ENCODE measurements at regions not wholly inside any gene's neighbourhood (a gene's known extent, or its start where the extent isn't known, plus 50 kb on each side); places are given as distances from the start of the nearest gene placed in this dataset.
A peak's percentile ranks its signal among the peaks of the same experiment; 100 is the strongest.
"Not testable (repeated sequence)": the region's sequence is repeated elsewhere in the genome, so short reads cannot be mapped to it uniquely, and the experiment has no call there.

- not testable (repeated sequence) for DNase-seq
Measured at GRCh38 chr17:30625380-30625779, 148.2 kb downstream of the GOSR1 start.

GRCh38 chr17:30624180-30624579 is 147.0 kb downstream of the GOSR1 start:
- not testable (repeated sequence) for DNase-seq

GRCh38 chr17:30609682-30610081 is 132.5 kb downstream of the GOSR1 start:
- not testable (repeated sequence) for DNase-seq

- DNase-seq, result no peak
Measured at GRCh38 chr17:30605523-30605922, 128.3 kb downstream of the GOSR1 start.

- no peak for DNase-seq
Measured at GRCh38 chr17:30605027-30605426, 127.8 kb downstream of the GOSR1 start.

- not testable (repeated sequence) for DNase-seq
Measured at GRCh38 chr17:30602396-30602795, 125.2 kb downstream of the GOSR1 start.

- not testable (repeated sequence) for DNase-seq
Measured at GRCh38 chr17:30601984-30602383, 124.8 kb downstream of the GOSR1 start.

- peak; percentile 20 for DNase-seq
Measured at GRCh38 chr17:30600830-30601494, 123.8 kb downstream of the GOSR1 start.

GRCh38 chr17:30600060-30600829 is 123.0 kb downstream of the GOSR1 start:
- DNase-seq, result peak; percentile 85

GRCh38 chr17:30599428-30600059 is 122.3 kb downstream of the GOSR1 start:
- no peak for DNase-seq

- DNase-seq, result no peak
Measured at GRCh38 chr17:30597776-30598288, 120.6 kb downstream of the GOSR1 start.

- not testable (repeated sequence) for DNase-seq
Measured at GRCh38 chr17:30596948-30597775, 120.0 kb downstream of the GOSR1 start.

GRCh38 chr17:30594953-30595371 is 117.8 kb downstream of the GOSR1 start:
- not testable (repeated sequence) for DNase-seq

GRCh38 chr17:30594223-30594952 is 117.2 kb downstream of the GOSR1 start:
- no peak for DNase-seq

- DNase-seq, result no peak
Measured at GRCh38 chr17:30590081-30590733, 113.0 kb downstream of the GOSR1 start.

- DNase-seq, result no peak
Measured at GRCh38 chr17:30589431-30589830, 112.2 kb downstream of the GOSR1 start.

GRCh38 chr17:30588798-30589247 is 111.6 kb downstream of the GOSR1 start:
- DNase-seq, result no peak

- DNase-seq, result no peak
Measured at GRCh38 chr17:30586818-30587595, 109.8 kb downstream of the GOSR1 start.

- DNase-seq, result no peak
Measured at GRCh38 chr17:30584810-30585209, 107.6 kb downstream of the GOSR1 start.

- no peak for DNase-seq
Measured at GRCh38 chr17:30580916-30581315, 103.7 kb downstream of the GOSR1 start.

Data from NCI-H1436 (cell line).